H9 (cell line): ENCODE measurements at regions not wholly inside any gene's neighbourhood (a gene's known extent, or its start where the extent isn't known, plus 50 kb on each side); places are given as distances from the start of the nearest gene placed in this dataset.

ENCODE experiments used
- DNase-seq: peaks from one replicate; pipeline ENCODE4 v3.0.0-alpha.2; 2017
- H2AFZ ChIP-seq: one replicate; pipeline ENCODE4 v1.6.1; 2013; ENCODE audit warnings: mild to moderate bottlenecking, low read length, control low read depth, moderate library complexity
- H2AK5ac ChIP-seq: 2 replicates; pipeline ENCODE4 v1.6.1; 2013; ENCODE audit warnings: low read length, control low read depth, mixed read lengths; ENCODE audit not compliant: insufficient read length
- H2BK120ac ChIP-seq: one replicate; pipeline ENCODE4 v1.6.1; 2013; ENCODE audit warnings: low read depth, mild to moderate bottlenecking, low read length, control low read depth, inconsistent platforms; ENCODE audit not compliant: poor library complexity, severe bottlenecking
- H2BK12ac ChIP-seq: 2 replicates; pipeline ENCODE4 v1.6.1; 2013; ENCODE audit warnings: low read length, control low read depth, mixed read lengths, low read depth; ENCODE audit not compliant: insufficient read length
- H2BK15ac ChIP-seq: 2 replicates; pipeline ENCODE4 v1.6.1; 2013; ENCODE audit warnings: low read depth, low read length, control low read depth
- H2BK20ac ChIP-seq: one replicate; pipeline ENCODE4 v1.6.1; 2013; ENCODE audit warnings: low read depth, mild to moderate bottlenecking, low read length, control low read depth, inconsistent platforms; ENCODE audit not compliant: poor library complexity, severe bottlenecking
- H2BK5ac ChIP-seq: 2 replicates; pipeline ENCODE4 v1.6.1; 2013; ENCODE audit warnings: low read length, control low read depth, mixed read lengths; ENCODE audit not compliant: insufficient read length
- H3K14ac ChIP-seq: 2 replicates; pipeline ENCODE4 v1.6.1; 2013; ENCODE audit warnings: low read length, control low read depth; ENCODE audit not compliant: insufficient read depth
- H3K18ac ChIP-seq: 2 replicates; pipeline ENCODE4 v1.6.1; 2013; ENCODE audit warnings: low read depth, mild to moderate bottlenecking, mixed read lengths, low read length, control low read depth; ENCODE audit not compliant: insufficient read length
- H3K23ac ChIP-seq: 2 replicates; pipeline ENCODE4 v1.6.1; 2013; ENCODE audit warnings: low read length, control low read depth, mixed read lengths, low read depth; ENCODE audit not compliant: insufficient read length
- H3K23me2 ChIP-seq: 2 replicates; pipeline ENCODE4 v1.6.1; 2013; ENCODE audit warnings: low read depth, mild to moderate bottlenecking, mixed read lengths, low read length, control low read depth; ENCODE audit not compliant: insufficient read length, poor library complexity, severe bottlenecking
- H3K27ac ChIP-seq: 2 replicates; pipeline ENCODE4 v1.5.1; 2013; ENCODE audit warnings: low read length, control low read depth, mixed read lengths, low read depth; ENCODE audit not compliant: insufficient read length
- H3K27me3 ChIP-seq: 2 replicates; pipeline ENCODE4 v1.6.1; 2013; ENCODE audit warnings: low read length, control low read depth, inconsistent platforms; ENCODE audit not compliant: insufficient read depth
- H3K4ac ChIP-seq: 2 replicates; pipeline ENCODE4 v1.6.1; 2013; ENCODE audit warnings: low read depth, mild to moderate bottlenecking, control low read depth, inconsistent platforms, low read length, moderate library complexity
- H3K4me1 ChIP-seq: 2 replicates; pipeline ENCODE4 v1.6.1; 2013; ENCODE audit warnings: low read length, control low read depth, inconsistent platforms; ENCODE audit not compliant: insufficient read depth
- H3K4me2 ChIP-seq: 2 replicates; pipeline ENCODE4 v1.6.1; 2013; ENCODE audit warnings: low read length, control low read depth, mixed read lengths; ENCODE audit not compliant: insufficient read length, insufficient read depth
- H3K56ac ChIP-seq: 2 replicates; pipeline ENCODE4 v1.6.1; 2013; ENCODE audit warnings: low read depth, mild to moderate bottlenecking, mixed read lengths, low read length, control low read depth; ENCODE audit not compliant: insufficient read length
- H3K79me1 ChIP-seq: 2 replicates; pipeline ENCODE4 v1.6.1; 2013; ENCODE audit warnings: low read depth, mild to moderate bottlenecking, moderate library complexity, low read length, control low read depth, inconsistent platforms; ENCODE audit not compliant: insufficient read depth, poor library complexity, severe bottlenecking
- H3K79me2 ChIP-seq: 2 replicates; pipeline ENCODE4 v1.6.1; 2013; ENCODE audit warnings: low read length, control low read depth, inconsistent platforms; ENCODE audit not compliant: insufficient read depth
- H3K9ac ChIP-seq: 2 replicates; pipeline ENCODE4 v1.6.1; 2013; ENCODE audit warnings: low read length, control low read depth, mixed read lengths; ENCODE audit not compliant: insufficient read length; ENCODE audit errors: extremely low read depth
- H3K9me3 ChIP-seq: one replicate; pipeline ENCODE4 v1.6.1; 2013; ENCODE audit warnings: low read depth, low read length, inconsistent platforms; ENCODE audit not compliant: control insufficient read depth
- H3T11ph ChIP-seq: one replicate; pipeline ENCODE4 v1.6.1; 2013; ENCODE audit warnings: mild to moderate bottlenecking, low read length, control low read depth, inconsistent platforms
- H4K20me1 ChIP-seq: one replicate; pipeline ENCODE4 v1.6.1; 2013; ENCODE audit not compliant: control insufficient read depth, insufficient read length, insufficient read depth
- H4K5ac ChIP-seq: 2 replicates; pipeline ENCODE4 v1.6.1; 2013; ENCODE audit warnings: low read depth, mild to moderate bottlenecking, mixed read lengths, low read length, control low read depth; ENCODE audit not compliant: insufficient read length
- H4K8ac ChIP-seq: replicated peaks from 2 replicates; pipeline ENCODE4 v1.6.1; 2013; ENCODE audit warnings: low read length, control low read depth, mixed read lengths, low read depth; ENCODE audit not compliant: insufficient read length
- H4K91ac ChIP-seq: 2 replicates; pipeline ENCODE4 v1.6.1; 2013; ENCODE audit warnings: low read depth, mild to moderate bottlenecking, moderate library complexity, mixed read lengths, low read length, control low read depth; ENCODE audit not compliant: insufficient read length
- H3K27ac Mint-ChIP-seq, 3 experiments: 2 replicates in 2 of 3; 3 replicates in 1 of 3; pipeline ENCODE4 v1.8.0; 2020 to 2021; ENCODE audit warnings: mixed read lengths in 3 of 3, mild to moderate bottlenecking in 1 of 3, moderate library complexity in 1 of 3
- H3K27me3 Mint-ChIP-seq: 2 replicates; pipeline ENCODE4 v1.8.0; 2021; ENCODE audit warnings: low read depth, mild to moderate bottlenecking, moderate library complexity, mixed read lengths
- H3K36me3 Mint-ChIP-seq, 3 experiments: 2 replicates in 2 of 3; 3 replicates in 1 of 3; pipeline ENCODE4 v1.8.0; 2020 to 2021; ENCODE audit warnings: low read depth in 3 of 3, mixed read lengths in 3 of 3; ENCODE audit not compliant: insufficient read depth in 1 of 3
- H3K4me1 Mint-ChIP-seq, 2 experiments: 2 replicates each; pipeline ENCODE4 v1.8.0; 2020; ENCODE audit warnings: mixed read lengths in 2 of 2
- H3K4me3 Mint-ChIP-seq, 2 experiments: 2 replicates in 1 of 2; 3 replicates in 1 of 2; pipeline ENCODE4 v1.8.0; 2020 to 2021; ENCODE audit warnings: mild to moderate bottlenecking in 2 of 2, mixed read lengths in 2 of 2, moderate library complexity in 1 of 2
- H3K9me3 Mint-ChIP-seq, 2 experiments: 2 replicates in 1 of 2; 3 replicates in 1 of 2; pipeline ENCODE4 v1.8.0; 2020; ENCODE audit warnings: mild to moderate bottlenecking in 2 of 2, mixed read lengths in 2 of 2, moderate library complexity in 1 of 2
- CTCF ChIP-seq: fragments of 200-600 bp; sonication (generic); conservative IDR thresholded peaks from 3 replicates; pipeline ENCODE4 v1.8.0; 2021; ENCODE audit warnings: antibody characterized with exemption, mild to moderate bottlenecking
- WGBS: extraction: QIAGEN DNeasy Blood & Tissue Kit; methylation state at CpG from one replicate; pipeline ENCODE4 v1.1.7; 2013; ENCODE audit warnings: missing lambda C conversion rate, low lambda C conversion rate, mixed read lengths; ENCODE audit not compliant: insufficient read length; ENCODE audit errors: extremely low coverage; 5-methylcytosine and 5-hydroxymethylcytosine counted together

GRCh38 chr13:89751432-89751930 is 1596.0 kb upstream of the MIR17HG start:
- Histone ChIP-seq H3K79me1 (no peaks in the 10 kb centered on the region), H3K23me2 (no peaks in the 10 kb centered on the region), H3K4ac (no peak overlapping the region), H2BK20ac (no peak overlapping the region), H2AK5ac (no peak overlapping the region), H3K27me3 (no peaks in the 10 kb centered on the region), H3K14ac (no peak overlapping the region), H4K5ac (no peak overlapping the region), H3K79me2 (no peaks in the 10 kb centered on the region), H3K23ac (no peak overlapping the region), H2BK15ac (no peak overlapping the region), H2AFZ (no peak overlapping the region), H2BK12ac (no peak overlapping the region), H3K56ac (no peak overlapping the region), H4K8ac (no peak overlapping the region), H3K9ac (no peak overlapping the region), H4K91ac (no peak overlapping the region), H4K20me1 (no peaks in the 10 kb centered on the region), H3K9me3 (peaks cover 7% of the 10 kb centered on the region), H3T11ph (no peak overlapping the region), H3K4me1 (no peaks in the 10 kb centered on the region), H2BK5ac (no peak overlapping the region), H3K4me2 (no peak overlapping the region), H3K27ac (no peak overlapping the region), H3K18ac (no peak overlapping the region), H2BK120ac (no peak overlapping the region)
- Mint-ChIP-seq H3K27me3 (no peaks in the 10 kb centered on the region), H3K36me3 (peaks cover 4 to 11% (median 8%) of the 10 kb centered on the region in 3 experiments; a peak in 4 of 7 replicates), H3K27ac (no peak overlapping the region), H3K9me3 (peaks cover 10% of the 10 kb centered on the region in 2 experiments), H3K4me1 (peaks cover 1 to 5% of the 10 kb centered on the region in 2 experiments), H3K4me3 (no peak overlapping the region)
- TF ChIP-seq CTCF, result no peak
- WGBS, result no CpG with 5 or more reads among the region's 4 CpGs
- no peak for DNase-seq
